Right renal cortex interstitium (tissue), 3 donors: ENCODE measurements at regions not wholly inside any gene's neighbourhood (a gene's known extent, or its start where the extent isn't known, plus 50 kb on each side); places are given as distances from the start of the nearest gene placed in this dataset.

Source experiments
- DNase-seq, 3 donors: peaks; one replicate each; pipeline ENCODE4 v3.0.0-alpha.2; 2013; ENCODE audit warnings: low read depth in 3 of 3, low spot score in 2 of 3

DNA sequence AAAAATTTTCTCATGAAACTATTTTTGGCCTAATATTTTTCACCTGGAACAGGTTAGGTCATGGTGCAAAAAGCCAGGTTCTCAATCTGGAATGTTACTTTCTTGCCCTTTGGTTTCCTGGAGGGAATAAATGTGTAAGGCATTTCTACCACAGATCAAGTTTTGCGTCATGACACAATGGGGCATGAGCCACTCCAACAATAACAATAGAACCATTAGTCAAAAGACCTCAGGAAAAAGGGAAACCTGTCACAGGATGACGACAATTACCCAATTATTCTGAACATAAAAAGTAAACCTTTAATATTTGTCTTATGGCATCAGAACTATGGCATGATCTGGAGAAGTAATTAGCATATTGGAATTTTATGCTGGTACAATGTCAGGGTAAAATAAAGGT is 88.2 kb upstream of the HNRNPA3 start:
- DNase-seq: no peak

DNA sequence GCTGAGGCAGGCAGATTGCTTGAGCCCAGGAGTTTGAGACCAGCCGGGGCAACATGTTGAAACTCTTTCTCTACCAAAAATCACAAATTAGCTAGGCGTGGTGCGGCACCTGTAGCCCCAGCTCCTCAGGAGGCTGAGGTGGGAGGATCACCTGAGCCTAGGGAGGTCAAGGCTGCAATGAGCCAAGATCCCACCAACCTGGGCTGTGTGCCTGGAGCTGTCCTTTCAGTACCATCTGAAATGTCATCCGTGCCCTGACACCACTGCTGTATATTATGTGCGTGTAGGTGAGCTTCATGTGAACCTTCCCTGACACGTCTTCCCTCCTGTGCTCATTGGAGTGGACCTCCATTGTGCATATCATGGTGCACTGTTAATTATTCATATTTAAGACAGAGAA is 84.8 kb upstream of the HNRNPA3 start:
- no peak for DNase-seq

DNA sequence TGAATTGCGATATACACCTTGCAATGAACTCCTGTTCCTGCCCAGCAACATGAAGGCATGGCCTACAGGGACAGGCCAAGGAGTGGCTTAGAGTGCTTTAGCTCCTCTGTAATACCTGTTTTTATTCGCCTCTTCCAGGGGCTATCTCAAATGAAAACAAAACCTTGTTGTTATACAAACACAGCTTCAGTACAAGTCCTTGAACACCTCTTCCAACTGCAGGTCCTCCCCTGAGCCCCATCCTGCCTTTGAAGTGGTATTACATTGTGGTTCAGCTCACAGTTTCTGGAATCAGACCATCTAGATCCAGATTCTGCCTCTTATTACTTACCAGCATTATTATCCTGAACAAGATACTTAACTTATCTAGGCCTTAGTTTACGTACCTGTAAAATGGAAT is 83.0 kb upstream of the HNRNPA3 start:
- no peak for DNase-seq

DNA sequence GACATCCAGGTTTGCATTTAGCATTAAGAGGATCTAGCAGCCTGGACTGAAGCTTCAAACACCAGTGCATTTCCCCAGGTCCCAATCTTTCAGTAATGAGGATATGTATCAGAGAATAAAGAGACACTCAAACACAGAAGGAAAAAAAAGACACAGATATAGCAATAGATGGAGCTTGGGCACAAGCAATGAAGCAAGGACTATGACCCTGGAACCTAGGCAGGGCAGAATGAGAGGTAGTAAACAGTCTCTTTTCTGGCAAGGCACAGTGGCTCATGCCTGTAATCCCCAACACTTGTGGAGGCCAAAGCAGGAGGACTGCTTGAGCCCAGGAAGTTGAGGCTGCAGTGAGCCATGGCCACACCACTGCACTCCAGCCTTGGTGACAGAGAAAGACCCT is 80.7 kb upstream of the HNRNPA3 start:
- no peak for DNase-seq

DNA sequence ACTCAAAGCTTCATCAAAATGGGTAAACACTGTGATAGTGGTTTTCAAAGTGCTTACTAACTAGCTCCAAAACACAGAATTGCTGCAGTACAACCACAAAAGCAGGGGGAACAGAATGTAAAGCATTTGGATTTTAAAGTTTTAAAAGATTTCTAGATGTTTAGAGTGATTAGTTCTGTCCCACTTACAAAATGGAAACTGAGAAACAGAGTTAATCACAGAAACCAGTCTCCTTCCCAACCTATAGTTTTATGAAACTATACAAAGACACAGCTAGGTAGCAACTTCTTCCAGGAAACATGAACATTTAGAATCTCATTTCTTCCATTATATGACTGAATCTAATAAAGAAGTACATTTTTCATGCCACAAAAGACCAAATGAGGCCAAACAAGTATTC is 73.8 kb upstream of the HNRNPA3 start:
- DNase-seq: no peak

DNA sequence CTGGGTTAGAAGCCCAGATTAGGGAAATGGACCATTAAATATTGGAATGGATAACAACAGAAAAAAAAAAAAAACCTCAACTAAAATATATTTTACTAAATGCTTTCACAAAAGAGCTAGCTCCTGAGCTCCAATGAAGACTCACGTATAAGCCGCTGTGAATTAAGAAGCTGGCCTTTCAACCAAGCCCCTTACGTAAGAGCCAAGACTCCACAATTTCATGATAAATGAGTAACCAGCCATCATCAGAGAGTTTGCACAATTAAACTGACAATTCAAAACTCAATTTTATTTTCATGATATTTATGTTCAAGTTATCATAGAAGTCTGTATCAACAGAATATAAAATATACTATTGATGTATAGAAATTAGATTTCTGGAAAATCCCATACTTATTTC is 70.7 kb upstream of the HNRNPA3 start:
- no peak for DNase-seq

DNA sequence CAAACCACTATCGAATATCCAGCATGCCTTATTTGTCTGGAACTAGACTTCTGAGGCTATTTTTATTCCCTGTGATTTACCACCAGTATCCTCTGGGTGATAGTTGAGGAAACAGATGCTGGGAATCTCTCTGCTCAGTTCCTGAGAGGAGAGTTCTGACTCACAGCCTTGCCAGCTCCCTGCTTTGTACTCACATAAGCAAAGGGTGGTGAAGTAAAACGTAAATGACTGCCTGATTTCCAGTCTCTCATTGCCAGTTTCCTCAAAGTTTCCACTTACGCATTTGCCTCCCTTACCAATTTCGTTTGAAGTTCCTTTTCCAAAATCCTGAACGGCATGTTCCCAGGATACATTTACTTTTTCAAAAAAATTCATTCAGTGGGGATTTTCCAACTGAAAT is 69.2 kb upstream of the HNRNPA3 start:
- peak in 1 of 3 donors; percentile 29 for DNase-seq

DNA sequence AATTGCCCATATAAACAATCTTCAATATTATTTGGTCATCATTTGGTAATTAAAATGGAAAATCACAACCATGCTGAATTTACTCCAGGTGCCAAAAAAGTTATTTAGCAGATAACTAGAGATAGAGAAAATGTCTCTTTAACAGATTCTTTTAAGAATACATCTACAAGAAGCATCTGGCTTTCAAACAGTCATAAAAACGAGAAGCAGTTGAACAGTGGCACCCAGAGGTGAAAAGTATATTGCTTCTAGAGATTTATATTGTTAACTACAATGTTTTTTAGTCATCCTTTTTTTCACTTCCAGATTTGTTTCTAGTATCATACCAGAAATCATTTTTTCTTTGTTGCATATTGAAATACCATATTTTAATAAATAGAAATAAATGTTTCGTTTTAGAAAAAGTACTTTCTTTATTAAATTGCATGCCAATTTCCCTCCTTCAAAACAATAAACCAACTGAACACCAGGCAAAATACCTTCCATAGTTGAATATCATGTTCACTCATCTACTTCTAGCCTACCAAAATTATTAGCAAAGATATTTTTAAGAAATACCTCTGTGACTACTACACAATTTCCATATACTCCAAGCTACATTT is 65.4 kb upstream of the HNRNPA3 start:
- DNase-seq: peak in 1 of 3 donors; percentile 68

DNA sequence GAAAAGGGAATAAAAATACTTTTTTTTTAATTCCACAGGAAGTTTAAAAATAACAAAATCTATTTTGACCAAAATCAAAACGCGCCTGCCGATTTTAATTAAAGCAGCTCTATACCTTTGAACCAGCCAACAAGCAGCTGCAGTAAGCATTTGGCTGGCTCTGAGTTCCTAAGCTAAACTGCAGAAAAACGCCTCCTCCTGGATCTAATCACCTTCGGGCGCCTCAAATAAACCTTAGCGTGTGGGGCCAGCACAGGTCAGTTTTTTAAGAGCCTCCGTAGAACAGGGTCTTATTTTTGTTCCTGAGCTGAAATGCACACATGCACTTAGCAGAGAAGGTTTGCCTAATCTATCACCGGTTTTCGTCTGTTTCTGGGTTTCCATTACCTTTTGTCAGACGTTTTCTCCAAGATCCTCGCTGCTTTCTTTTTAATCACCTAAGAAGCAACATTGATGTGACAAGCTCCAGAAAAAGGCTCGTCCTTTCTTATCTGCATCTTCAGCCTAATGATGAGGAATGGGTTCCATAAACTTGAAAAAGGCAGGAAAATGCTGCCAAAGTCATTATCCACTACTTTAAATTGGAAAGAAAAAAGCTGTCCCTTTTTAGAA is 64.7 kb upstream of the HNRNPA3 start:
- DNase-seq: no peak

DNA sequence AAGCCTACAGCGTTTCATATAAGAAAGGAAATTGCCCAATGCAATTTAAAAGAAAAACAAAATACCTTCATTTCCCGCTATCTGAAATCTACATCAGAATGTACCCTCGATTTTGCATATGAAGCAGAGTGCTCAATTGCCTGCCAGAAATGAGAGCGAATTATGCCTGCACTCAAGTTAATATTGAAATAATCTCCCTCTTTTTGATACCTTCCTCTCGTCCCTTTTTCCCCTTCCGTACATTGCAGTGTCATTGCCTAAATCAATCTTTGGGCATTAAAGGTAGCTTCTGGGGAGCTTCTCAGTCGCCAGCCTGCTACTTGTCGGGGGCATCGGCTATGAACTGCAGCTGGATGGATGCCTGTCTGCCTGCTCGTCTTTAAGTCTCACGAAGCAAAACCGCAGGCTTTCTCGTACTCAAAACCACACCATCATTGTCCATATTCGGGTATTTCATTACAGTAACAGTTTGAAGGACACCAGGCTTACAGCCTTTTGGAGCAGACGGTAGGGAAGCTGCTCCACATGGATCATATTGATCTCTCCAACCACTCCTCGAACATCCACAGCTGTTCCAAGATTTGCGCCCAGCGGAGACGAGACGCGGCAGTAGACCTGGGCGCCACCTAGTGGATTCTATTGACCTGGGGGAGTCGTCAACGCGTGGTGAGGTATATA is 64.0 kb upstream of the HNRNPA3 start:
- DNase-seq: peak; percentile 77 to 87 (median 86)

DNA sequence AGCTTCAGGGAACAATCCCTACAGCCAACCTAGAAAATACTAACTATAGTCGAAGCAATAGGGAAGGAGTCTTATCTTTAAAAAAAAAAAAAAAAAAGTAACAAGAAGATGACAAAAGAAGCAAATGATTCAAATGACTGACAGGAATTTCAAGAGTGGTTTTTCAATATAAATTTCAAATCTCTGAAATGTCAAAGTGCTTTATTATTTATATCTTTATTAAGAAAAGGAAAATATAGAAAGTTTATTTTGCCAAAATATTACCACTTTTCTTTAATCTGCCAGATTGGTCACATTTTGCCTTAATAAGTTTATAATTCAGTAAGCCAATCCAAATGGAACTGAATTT is 63.5 kb upstream of the HNRNPA3 start:
- DNase-seq: no peak

DNA sequence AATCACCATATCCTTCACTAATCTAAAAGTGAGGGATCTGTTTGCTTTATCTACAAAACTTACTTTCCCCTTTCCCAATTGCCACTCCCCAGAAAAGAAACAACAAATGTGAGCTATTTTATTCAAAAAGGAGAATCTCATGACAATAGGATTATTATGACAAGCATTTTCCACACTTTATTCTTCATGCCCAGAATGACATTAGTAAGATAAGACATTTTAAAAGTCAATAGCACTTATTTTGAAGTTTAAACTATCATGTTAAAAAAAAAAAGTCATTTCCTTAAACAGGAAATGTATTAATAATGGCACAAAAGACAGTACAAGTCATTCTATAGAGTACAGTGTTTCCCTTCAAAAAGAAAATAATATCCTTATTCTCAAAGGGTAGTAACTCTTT is 58.8 kb upstream of the HNRNPA3 start:
- DNase-seq: no peak

DNA sequence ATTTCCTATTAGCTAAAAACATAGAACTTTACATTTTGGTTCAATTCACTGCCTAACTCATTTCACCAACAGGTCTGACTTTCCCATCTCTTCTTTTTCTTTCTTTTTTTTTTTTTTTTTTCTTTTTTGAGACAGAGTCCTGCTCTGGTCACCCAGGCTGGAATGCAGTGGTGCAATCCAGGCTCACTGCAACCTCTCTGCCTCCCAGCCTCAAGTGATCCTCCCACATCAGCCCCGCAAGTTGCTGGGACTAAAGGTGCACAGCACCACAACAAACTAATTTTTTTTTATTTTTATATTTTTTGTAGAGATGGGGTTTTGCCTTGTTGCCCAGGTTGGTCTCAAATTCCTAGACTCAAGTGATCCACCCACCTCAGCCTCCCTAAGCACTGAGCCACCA is 57.8 kb upstream of the HNRNPA3 start:
- no peak for DNase-seq

DNA sequence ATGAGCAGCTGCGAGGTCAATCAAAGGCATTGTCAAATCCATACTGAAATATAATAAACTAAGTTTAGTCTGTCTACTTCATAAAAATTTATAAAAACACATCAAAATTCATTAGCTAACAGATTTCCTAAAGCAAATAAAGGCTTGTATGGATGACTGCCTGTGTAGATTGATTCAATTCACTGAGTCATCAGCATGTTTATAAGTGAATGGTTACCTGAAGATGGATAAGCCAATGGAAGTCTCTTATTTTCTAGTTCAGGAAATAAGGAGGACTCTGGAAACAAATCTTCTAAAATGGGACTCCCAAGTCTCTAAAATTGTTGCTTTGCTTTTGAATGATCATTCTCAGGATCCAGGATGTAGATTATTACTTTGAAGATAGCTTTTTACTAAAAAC is 57.0 kb upstream of the HNRNPA3 start:
- DNase-seq: no peak

DNA sequence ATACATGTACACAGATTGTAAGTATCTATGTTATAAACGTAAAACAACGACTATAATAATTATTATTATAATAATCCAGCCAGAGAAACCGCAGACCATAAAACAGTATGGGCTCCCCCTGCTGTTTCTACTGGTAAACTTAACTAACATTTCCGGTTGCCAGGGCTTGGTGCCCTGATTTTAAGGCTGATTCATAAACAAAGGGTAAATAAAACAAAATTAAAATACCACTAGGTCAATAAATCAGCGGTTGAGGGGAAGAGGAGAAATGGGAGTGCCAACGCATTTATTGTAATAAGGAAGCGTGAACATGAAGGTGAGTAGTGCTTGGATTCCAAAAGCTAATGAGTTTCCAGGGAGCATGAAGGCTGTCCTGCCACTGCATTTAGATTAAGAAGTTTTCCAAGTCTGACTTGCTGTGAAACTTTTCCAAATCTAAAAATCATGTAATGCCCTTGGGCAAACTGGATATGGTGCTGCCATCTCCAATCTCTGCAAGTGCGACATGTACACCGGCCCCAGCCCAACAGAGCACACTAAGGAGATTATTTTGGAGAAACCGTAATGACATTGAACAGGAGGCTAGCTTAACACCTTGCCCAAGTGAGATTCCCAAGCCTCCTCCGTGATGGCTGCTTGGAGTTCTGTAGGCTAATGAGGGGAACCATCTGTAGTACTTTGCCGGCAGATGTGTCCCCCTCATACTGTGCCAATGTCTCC is 50.7 kb upstream of the HNRNPA3 start:
- DNase-seq: no peak
